ENCODE measurements at regions not wholly inside any gene's neighbourhood (a gene's known extent, or its start where the extent isn't known, plus 50 kb on each side); places are given as distances from the start of the nearest gene placed in this dataset.
"Not testable (repeated sequence)": the region's sequence is repeated elsewhere in the genome, so short reads cannot be mapped to it uniquely, and the experiment has no call there.

GRCh38 chr16:55061126-55061525 is 130.5 kb downstream of the IRX5 start:
- DNase-seq = no peak

- no peak for DNase-seq
Measured at GRCh38 chr16:55062442-55062841, 131.8 kb downstream of the IRX5 start.

- no peak for DNase-seq
Measured at GRCh38 chr16:55072976-55073375, 142.3 kb downstream of the IRX5 start.

- no peak for DNase-seq
Measured at GRCh38 chr16:55073830-55074229, 143.2 kb downstream of the IRX5 start.

- not testable (repeated sequence) for DNase-seq
Measured at GRCh38 chr16:55075208-55075607, 144.5 kb downstream of the IRX5 start.

- no peak for DNase-seq
Measured at GRCh38 chr16:55076053-55076452, 145.4 kb downstream of the IRX5 start.

GRCh38 chr16:55077266-55077665 is 146.6 kb downstream of the IRX5 start:
- DNase-seq = no peak

- no peak for DNase-seq
Measured at GRCh38 chr16:55078153-55078552, 147.5 kb downstream of the IRX5 start.

- no peak for DNase-seq
Measured at GRCh38 chr16:55078699-55079410, 148.2 kb downstream of the IRX5 start.

GRCh38 chr16:55081622-55082590 is 151.2 kb downstream of the IRX5 start:
- DNase-seq = no peak

- no peak for DNase-seq
Measured at GRCh38 chr16:55082591-55082976, 151.9 kb downstream of the IRX5 start.

- DNase-seq = no peak
Measured at GRCh38 chr16:55083052-55083451, 152.4 kb downstream of the IRX5 start.

GRCh38 chr16:55088098-55088497 is 157.4 kb downstream of the IRX5 start:
- no peak for DNase-seq

- DNase-seq = no peak
Measured at GRCh38 chr16:55089600-55089999, 158.9 kb downstream of the IRX5 start.

GRCh38 chr16:55091213-55091870 is 160.7 kb downstream of the IRX5 start:
- no peak for DNase-seq

- no peak for DNase-seq
Measured at GRCh38 chr16:55091871-55092230, 161.2 kb downstream of the IRX5 start.

- no peak for DNase-seq
Measured at GRCh38 chr16:55100100-55100499, 169.4 kb downstream of the IRX5 start.

GRCh38 chr16:55101026-55101425 is 170.4 kb downstream of the IRX5 start:
- no peak for DNase-seq

- DNase-seq = no peak
Measured at GRCh38 chr16:55102077-55102476, 171.4 kb downstream of the IRX5 start.

- no peak for DNase-seq
Measured at GRCh38 chr16:55102531-55102930, 171.9 kb downstream of the IRX5 start.

- DNase-seq = no peak
Measured at GRCh38 chr16:55107851-55108250, 177.2 kb downstream of the IRX5 start.

- no peak for DNase-seq
Measured at GRCh38 chr16:55113210-55113609, 182.5 kb downstream of the IRX5 start.

Measured in anterior cingulate cortex (tissue), 58 donors.